Activated T-helper 1 cell treated with anti-CD3 and anti-CD28 coated beads, Interleukin-2, amount 50 U/mL, for 16 hours (primary cell): ENCODE measurements at regions not wholly inside any gene's neighbourhood (a gene's known extent, or its start where the extent isn't known, plus 50 kb on each side); places are given as distances from the start of the nearest gene placed in this dataset.

Experiments
- DNase-seq, 2 donors: peaks; one replicate each; pipeline ENCODE4 v3.0.0-alpha.2; 2020; ENCODE audit warnings: low read depth in 1 of 2, low spot score in 1 of 2

DNA sequence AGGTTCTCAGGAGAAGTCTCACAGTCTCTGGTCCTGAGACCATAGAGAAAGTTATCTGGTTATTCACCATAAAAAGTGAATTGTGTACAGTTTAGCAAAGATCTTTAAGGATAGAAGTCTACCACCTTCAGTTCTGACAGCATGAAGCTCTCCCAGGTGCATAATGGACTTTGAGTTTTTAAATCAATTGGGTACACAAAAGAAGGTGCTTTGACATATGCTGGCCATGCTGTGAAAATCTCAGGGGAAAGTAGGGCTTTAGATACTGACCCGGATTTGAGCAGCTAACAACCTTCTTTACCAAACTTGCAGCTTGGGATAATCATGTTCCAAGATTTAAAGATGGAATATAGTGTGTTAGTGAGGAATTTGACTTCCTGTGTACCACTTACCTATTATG is 264.2 kb downstream of the ZSWIM6 start:
- DNase-seq: no peak

DNA sequence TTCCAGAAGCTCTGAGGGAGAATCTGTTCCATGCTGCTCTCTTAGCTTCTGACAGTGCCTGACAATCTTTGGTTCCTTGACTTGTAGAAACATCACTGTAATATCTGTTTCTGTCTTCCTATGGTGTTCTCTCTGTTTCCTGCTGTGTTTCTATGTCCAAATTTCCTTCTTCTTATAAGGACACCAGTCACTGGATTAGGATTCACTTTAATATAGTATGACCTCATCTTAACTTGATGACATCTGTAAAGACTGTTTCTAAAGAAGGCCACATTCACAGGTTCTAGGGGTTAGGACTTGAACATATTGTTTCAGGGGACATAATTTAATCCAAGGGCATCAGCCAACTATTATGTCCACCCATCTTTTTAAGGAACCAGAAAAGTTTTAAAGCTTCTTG is 265.6 kb downstream of the ZSWIM6 start:
- DNase-seq: no peak

- DNase-seq: no peak
Observed at GRCh38 chr5:61598126-61598525, 266.1 kb downstream of the ZSWIM6 start.

GRCh38 chr5:61599370-61600122 is 267.5 kb downstream of the ZSWIM6 start:
- DNase-seq: no peak

- DNase-seq: no peak
Observed at GRCh38 chr5:61600123-61600444, 268.0 kb downstream of the ZSWIM6 start.

DNA sequence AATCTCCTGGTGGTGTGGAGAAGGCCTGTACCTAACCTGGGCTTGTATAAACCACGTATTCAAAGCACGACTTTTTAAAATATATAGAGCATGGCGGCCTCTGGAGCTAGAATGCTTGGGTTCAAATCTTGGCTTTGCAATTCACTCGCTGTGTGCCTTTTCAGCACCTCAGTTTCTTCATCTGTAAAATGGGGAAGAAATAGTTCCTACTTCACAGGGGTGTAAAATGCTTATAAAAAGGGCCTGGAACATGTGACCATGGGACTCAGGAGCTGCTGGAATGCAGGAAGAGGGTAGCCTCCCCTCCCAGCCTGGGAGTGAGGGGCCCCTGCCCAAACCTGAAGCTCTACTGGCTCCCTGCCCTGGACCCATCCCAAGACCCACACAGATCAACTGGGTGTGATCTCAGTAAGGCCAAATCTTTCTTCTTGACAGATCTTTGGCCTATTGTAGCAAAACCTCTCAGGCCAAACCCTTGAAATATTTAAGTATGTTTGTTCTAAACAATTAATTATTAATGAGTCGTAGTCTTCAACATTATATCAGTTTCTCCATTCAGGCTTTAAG is 269.0 kb downstream of the ZSWIM6 start:
- no peak for DNase-seq

DNA sequence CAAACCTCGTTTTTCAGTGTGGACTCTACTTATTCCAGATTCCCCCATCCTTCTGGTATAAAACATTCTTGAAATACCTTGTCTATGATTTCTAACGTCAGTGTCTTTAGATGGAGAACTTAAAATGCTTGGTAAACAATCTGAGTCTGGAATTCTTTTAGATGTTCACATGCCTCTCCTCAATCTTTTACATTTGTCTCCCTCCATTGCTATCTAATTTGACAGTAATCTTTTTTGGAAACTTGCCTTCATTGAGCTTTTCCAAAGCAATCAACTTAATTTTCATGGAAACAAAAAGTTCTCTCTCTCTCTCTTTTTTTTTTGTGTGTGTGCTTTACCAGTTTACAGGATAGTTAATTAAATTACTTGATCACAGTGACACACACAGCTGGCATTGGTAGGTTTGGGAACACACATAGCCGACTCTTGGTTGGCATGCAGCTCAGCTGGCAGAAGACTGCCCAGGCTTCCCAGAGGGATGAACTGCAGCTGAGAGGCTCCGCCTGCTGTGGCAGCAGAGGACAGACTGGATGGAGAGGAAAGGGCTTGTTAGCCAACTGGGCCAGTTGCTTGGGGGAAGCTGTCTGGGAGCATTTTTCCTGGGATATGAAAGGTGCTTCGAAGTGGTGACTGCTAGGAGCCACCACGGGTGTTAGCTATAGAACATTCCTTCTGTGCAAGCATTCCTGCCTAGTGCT is 271.3 kb downstream of the ZSWIM6 start:
- DNase-seq: no peak

GRCh38 chr5:61604076-61605025 is 272.3 kb downstream of the ZSWIM6 start:
- no peak for DNase-seq

- DNase-seq: no peak
Observed at GRCh38 chr5:61609840-61610677, 278.0 kb downstream of the ZSWIM6 start.

- no peak for DNase-seq
Observed at GRCh38 chr5:61610678-61611024, 278.6 kb downstream of the ZSWIM6 start.

GRCh38 chr5:61612431-61612830 is 280.4 kb downstream of the ZSWIM6 start:
- DNase-seq: no peak

- no peak for DNase-seq
Observed at GRCh38 chr5:61613679-61614078, 281.6 kb downstream of the ZSWIM6 start.

DNA sequence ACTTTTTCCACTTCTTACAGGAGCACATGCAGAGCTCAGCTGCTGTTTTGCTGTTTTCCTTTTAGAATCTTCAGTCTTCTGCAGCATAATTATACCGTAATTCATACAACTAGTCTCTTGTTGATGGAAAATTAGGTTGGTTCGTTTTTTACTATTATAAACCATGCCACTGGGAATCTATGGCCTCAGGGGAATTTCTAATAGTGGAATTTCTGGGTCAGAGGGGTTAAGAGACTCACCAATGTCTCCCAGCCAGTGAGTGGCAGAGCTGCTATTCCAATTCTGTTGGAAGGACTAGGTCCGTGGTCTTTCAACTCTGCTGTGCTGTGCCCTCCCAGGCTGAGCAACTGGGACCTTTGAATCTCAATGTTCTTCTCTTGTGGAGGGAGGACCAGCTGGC is 282.5 kb downstream of the ZSWIM6 start:
- DNase-seq: no peak

- DNase-seq: no peak
Observed at GRCh38 chr5:61617039-61617438, 285.0 kb downstream of the ZSWIM6 start.

GRCh38 chr5:61617995-61618525 is 286.0 kb downstream of the ZSWIM6 start:
- no peak for DNase-seq

DNA sequence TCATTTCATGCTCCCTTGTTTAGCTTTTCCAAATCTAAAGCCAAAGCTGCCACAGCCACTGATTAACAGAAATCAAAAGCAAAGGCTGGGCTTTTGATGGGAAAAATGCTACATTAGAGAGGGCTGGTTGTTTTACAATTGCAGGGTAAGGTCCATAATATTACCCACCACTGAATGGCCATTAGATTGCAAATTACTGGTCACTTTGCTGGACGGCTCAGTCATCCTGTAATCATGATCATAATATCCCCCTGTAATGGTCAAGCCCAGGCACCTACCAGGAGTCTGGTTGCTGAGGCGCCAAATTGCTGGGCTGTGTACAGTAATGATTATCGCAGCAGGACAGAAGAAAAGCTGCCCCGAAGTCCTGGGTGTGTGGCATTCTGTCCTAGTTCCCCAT is 286.5 kb downstream of the ZSWIM6 start:
- no peak for DNase-seq

GRCh38 chr5:61619289-61619688 is 287.2 kb downstream of the ZSWIM6 start:
- DNase-seq: no peak

DNA sequence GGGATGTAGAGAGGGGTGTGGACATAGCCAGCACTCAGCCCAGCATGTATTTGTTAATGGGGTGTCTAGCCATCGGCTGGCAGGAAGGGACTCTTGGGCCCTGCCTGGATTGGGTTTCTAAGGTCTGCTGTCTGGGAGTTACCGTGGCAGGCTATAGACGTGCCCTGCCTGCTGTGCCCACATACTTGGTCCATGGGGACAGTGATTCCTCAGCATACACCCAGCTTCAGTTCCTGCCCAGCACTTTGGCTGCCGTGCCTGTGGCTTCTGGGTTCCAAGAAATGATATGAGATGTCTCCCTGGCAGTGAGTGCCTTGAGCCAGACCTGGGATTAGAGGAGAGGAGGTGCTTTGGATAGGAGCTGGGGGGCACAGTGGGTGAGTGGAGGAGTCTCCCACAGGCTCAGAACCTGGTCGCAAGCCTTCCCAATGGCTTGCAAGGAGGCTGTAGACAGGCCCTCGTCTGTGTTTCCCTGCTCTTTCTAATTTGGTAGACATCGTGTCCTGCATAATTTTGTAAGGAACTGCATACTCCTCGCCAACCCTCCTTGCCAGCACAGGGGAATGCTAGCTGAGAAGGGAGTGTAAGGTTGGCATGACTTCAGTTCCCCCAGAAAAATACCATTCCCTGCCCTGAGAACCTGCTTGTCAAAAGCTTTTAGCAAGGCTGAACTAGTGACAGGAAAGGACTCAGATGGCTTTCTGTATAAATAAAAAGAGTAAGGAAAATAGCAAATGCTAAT is 287.9 kb downstream of the ZSWIM6 start:
- DNase-seq: no peak

- DNase-seq: no peak
Observed at GRCh38 chr5:61620699-61621182, 288.7 kb downstream of the ZSWIM6 start.
